ENCODE measurements at regions not wholly inside any gene's neighbourhood (a gene's known extent, or its start where the extent isn't known, plus 50 kb on each side); places are given as distances from the start of the nearest gene placed in this dataset.

- TF ChIP-seq POLR2A (IDR thresholded peaks at IDR 0.05; ENCODE audit: low read depth, low read length) (no peak), MAZ (IDR thresholded peaks at IDR 0.05; ENCODE audit: borderline replicate concordance, low read depth, low read length) (no peak), USF2 (IDR thresholded peaks at IDR 0.05; ENCODE audit: low read depth, low read length) (no peak), BHLHE40 (IDR thresholded peaks at IDR 0.05; ENCODE audit: low read depth, low read length) (no peak), FOS (IDR thresholded peaks at IDR 0.05; ENCODE audit: low read depth, low read length) (no peak), MAFK (IDR thresholded peaks at IDR 0.05; ENCODE audit: low read depth, low read length) (no peak), RCOR1 (IDR thresholded peaks at IDR 0.05; ENCODE audit: insufficient replicate concordance, low read length) (no peak), RFX5 (IDR thresholded peaks at IDR 0.05; ENCODE audit: low read depth, low read length) (no peak), MXI1 (IDR thresholded peaks at IDR 0.05; ENCODE audit: borderline replicate concordance, low read depth, low read length) (no peak), RAD21 (IDR thresholded peaks at IDR 0.05; ENCODE audit: low read length) (no peak), CHD1 (IDR thresholded peaks at IDR 0.05; ENCODE audit: low read depth, low read length) (no peak)
- TF ChIP-seq, protein P1, sequence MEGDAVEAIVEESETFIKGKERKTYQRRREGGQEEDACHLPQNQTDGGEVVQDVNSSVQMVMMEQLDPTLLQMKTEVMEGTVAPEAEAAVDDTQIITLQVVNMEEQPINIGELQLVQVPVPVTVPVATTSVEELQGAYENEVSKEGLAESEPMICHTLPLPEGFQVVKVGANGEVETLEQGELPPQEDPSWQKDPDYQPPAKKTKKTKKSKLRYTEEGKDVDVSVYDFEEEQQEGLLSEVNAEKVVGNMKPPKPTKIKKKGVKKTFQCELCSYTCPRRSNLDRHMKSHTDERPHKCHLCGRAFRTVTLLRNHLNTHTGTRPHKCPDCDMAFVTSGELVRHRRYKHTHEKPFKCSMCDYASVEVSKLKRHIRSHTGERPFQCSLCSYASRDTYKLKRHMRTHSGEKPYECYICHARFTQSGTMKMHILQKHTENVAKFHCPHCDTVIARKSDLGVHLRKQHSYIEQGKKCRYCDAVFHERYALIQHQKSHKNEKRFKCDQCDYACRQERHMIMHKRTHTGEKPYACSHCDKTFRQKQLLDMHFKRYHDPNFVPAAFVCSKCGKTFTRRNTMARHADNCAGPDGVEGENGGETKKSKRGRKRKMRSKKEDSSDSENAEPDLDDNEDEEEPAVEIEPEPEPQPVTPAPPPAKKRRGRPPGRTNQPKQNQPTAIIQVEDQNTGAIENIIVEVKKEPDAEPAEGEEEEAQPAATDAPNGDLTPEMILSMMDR (conservative IDR thresholded peaks at IDR 0.05; ENCODE audit: low read depth, low read length) = no peak
Observed at GRCh38 chr16:75996491-75996890, 270.2 kb upstream of the CPHXL start.

Measured in IMR-90 (cell line).